ENCODE measurements at regions not wholly inside any gene's neighbourhood (a gene's known extent, or its start where the extent isn't known, plus 50 kb on each side); places are given as distances from the start of the nearest gene placed in this dataset.

DNA sequence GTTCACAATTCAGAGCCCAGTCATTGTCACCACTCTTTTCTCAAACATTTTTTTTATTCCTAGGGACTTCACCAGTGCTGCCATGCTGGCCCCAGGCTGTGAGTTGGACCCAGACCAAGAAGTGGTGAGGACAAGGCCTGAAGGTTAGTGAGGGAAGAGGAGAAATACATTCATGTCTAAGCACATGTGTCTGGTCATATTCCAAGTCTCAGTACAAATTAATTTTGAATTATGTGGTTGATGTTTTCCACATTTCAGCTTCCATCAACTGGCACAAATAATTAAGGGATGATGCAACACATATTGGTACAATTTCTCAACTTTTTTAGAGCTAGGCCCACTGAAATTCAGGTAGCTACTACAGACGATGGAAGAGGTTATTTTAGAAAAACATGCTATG, 106.6 kb upstream of the UPP2 start:
- intact Hi-C loops (cut with micrococcal nuclease; ENCODE audit: unreplicated experiment), result no loop called here
- Mint-ChIP-seq H3K4me3 (ENCODE audit: low read depth, unreplicated experiment) (no peak overlapping the region), H3K9me3 (ENCODE audit: low read depth, unreplicated experiment) (no peaks in the 10 kb centered on the region), H3K36me3 (ENCODE audit: insufficient read depth, unreplicated experiment) (no peaks in the 10 kb centered on the region), H3K27me3 (ENCODE audit: unreplicated experiment) (no peaks in the 10 kb centered on the region), H3K27ac (ENCODE audit: unreplicated experiment) (no peak overlapping the region), H3K4me1 (ENCODE audit: low read depth, unreplicated experiment) (no peaks in the 10 kb centered on the region)
- TF ChIP-seq, protein P1, sequence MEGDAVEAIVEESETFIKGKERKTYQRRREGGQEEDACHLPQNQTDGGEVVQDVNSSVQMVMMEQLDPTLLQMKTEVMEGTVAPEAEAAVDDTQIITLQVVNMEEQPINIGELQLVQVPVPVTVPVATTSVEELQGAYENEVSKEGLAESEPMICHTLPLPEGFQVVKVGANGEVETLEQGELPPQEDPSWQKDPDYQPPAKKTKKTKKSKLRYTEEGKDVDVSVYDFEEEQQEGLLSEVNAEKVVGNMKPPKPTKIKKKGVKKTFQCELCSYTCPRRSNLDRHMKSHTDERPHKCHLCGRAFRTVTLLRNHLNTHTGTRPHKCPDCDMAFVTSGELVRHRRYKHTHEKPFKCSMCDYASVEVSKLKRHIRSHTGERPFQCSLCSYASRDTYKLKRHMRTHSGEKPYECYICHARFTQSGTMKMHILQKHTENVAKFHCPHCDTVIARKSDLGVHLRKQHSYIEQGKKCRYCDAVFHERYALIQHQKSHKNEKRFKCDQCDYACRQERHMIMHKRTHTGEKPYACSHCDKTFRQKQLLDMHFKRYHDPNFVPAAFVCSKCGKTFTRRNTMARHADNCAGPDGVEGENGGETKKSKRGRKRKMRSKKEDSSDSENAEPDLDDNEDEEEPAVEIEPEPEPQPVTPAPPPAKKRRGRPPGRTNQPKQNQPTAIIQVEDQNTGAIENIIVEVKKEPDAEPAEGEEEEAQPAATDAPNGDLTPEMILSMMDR (IDR thresholded peaks at IDR 0.05; ENCODE audit: unreplicated experiment), result no peak
- DNase-seq, result no peak
- no TSS peak for BruUV-seq (replicated peaks)
- CTCF ChIA-PET, result interaction anchor here (0.6 kb wide), 1 partner anchor 922 kb away, joined by 3 read pairs; no protein-coding TSS in a partner anchor

DNA sequence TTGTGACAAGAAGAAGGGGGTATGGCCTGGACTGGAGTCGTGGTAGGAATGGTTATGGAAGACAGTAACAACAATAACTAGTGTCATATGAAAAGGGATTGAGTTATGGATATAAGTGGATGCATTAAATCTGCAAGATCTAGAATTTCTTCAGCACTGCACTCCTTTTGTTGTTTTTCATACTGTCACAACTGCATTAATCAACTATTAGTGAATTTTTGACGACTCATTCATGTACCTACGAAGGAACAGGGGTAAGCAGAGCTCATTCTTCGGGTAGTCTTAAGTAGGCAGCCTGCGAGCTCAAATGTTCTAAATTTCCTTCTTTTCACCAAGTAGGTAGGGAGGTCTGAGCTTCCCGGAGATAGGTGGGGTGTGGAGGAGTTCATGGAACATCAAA, 109.7 kb upstream of the UPP2 start:
- CTCF ChIA-PET, result interaction anchor here (0.6 kb wide), 1 partner anchor 1687 kb away, joined by 3 read pairs; no protein-coding TSS in a partner anchor
- Mint-ChIP-seq H3K4me1 (ENCODE audit: low read depth, unreplicated experiment) (no peaks in the 10 kb centered on the region), H3K4me3 (ENCODE audit: low read depth, unreplicated experiment) (no peak overlapping the region), H3K27ac (ENCODE audit: unreplicated experiment) (no peak overlapping the region), H3K9me3 (ENCODE audit: low read depth, unreplicated experiment) (no peaks in the 10 kb centered on the region), H3K27me3 (ENCODE audit: unreplicated experiment) (no peaks in the 10 kb centered on the region), H3K36me3 (ENCODE audit: insufficient read depth, unreplicated experiment) (no peaks in the 10 kb centered on the region)
- intact Hi-C loops (cut with micrococcal nuclease; ENCODE audit: unreplicated experiment), result loop anchor here (5.0 kb wide), 1 partner anchor 40 kb away; no protein-coding TSS in a partner anchor
- TF ChIP-seq, protein P1 (IDR thresholded peaks at IDR 0.05; ENCODE audit: unreplicated experiment), result no peak
- no peak for DNase-seq
- no TSS peak for BruUV-seq (replicated peaks)

DNA sequence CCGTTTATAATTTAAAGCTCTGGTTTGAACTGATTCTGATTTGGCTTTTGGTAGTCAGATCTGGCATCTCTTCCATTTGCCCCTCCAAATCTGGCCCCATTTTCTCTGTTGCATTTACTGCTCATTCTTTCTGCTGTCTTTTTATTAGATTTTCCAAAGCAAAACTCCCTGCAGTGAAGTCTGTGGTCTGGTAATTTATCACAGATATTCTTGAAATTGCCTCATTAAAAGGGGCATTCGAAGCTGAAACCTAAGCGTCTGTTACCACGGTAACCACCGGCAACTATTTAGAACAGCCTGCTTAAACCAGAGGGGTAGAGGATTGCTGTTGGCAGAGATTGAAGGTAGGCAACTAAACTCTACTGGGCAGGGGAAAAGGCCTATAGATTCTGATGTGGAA, 111.5 kb upstream of the UPP2 start:
- TF ChIP-seq, protein P1 (IDR thresholded peaks at IDR 0.05; ENCODE audit: unreplicated experiment), result no peak
- CTCF ChIA-PET, result no interaction called here

DNA sequence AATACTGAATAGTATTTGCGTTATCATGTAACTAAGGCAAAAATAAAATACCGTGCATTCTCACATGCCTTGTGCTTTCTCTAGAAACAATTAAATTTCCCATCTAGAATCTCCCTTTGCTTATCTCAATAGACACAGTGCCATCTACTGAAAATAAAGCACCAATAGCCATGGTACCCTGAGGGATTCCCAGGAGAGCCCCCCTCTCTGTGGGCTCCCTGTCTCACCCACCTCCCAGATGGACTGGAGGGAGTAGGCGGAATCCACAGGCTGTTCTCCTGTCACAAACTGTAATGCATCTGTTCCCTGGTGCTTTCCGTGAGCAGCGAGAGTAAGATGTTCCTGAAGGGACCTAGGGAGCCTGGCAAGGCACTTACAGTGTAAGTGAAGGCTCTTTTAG, 112.4 kb upstream of the UPP2 start:
- no TSS peak for BruUV-seq (replicated peaks)
- intact Hi-C loops (cut with micrococcal nuclease; ENCODE audit: unreplicated experiment), result no loop called here
- CTCF ChIA-PET, result no interaction called here
- Mint-ChIP-seq H3K9me3 (ENCODE audit: low read depth, unreplicated experiment) (peaks cover 4% of the 10 kb centered on the region), H3K27me3 (ENCODE audit: unreplicated experiment) (no peaks in the 10 kb centered on the region), H3K36me3 (ENCODE audit: insufficient read depth, unreplicated experiment) (no peaks in the 10 kb centered on the region), H3K27ac (ENCODE audit: unreplicated experiment) (no peak overlapping the region), H3K4me3 (ENCODE audit: low read depth, unreplicated experiment) (no peak overlapping the region), H3K4me1 (ENCODE audit: low read depth, unreplicated experiment) (no peaks in the 10 kb centered on the region)
- no peak for DNase-seq
- TF ChIP-seq, protein P1 (IDR thresholded peaks at IDR 0.05; ENCODE audit: unreplicated experiment), result no peak

More for the DNA sequence above, 111.5 kb upstream of the UPP2 start:
- no peak overlapping the region for H3K4me3 Mint-ChIP-seq (ENCODE audit: low read depth, unreplicated experiment)
- peaks cover 4% of the 10 kb centered on the region for H3K9me3 Mint-ChIP-seq (ENCODE audit: low read depth, unreplicated experiment)
- no TSS peak for BruUV-seq (replicated peaks)
- no peaks in the 10 kb centered on the region for H3K27me3 Mint-ChIP-seq (ENCODE audit: unreplicated experiment)
- no peak for DNase-seq
- no peak overlapping the region for H3K27ac Mint-ChIP-seq (ENCODE audit: unreplicated experiment)
- H3K36me3 Mint-ChIP-seq (ENCODE audit: insufficient read depth, unreplicated experiment), result no peaks in the 10 kb centered on the region
- intact Hi-C loops (cut with micrococcal nuclease; ENCODE audit: unreplicated experiment), result loop anchor here (5.0 kb wide), 1 partner anchor 38 kb away; no protein-coding TSS in a partner anchor
- no peaks in the 10 kb centered on the region for H3K4me1 Mint-ChIP-seq (ENCODE audit: low read depth, unreplicated experiment)
